GM06990 (cell line): ENCODE measurements at regions not wholly inside any gene's neighbourhood (a gene's known extent, or its start where the extent isn't known, plus 50 kb on each side); places are given as distances from the start of the nearest gene placed in this dataset.

Experiments
- DNase-seq: peaks from one replicate; pipeline ENCODE4 v3.0.0-alpha.2; 2011; ENCODE audit not compliant: insufficient read length; ENCODE audit errors: extremely low read depth
- H3K27me3 ChIP-seq: replicated peaks from 2 replicates; pipeline ENCODE4 v1.6.0; 2011; ENCODE audit warnings: low read length; ENCODE audit not compliant: control insufficient read depth, insufficient read depth
- H3K36me3 ChIP-seq: 2 replicates; pipeline ENCODE4 v1.5.1; 2011; ENCODE audit warnings: low read length; ENCODE audit not compliant: control insufficient read depth, insufficient read depth
- H3K4me3 ChIP-seq: replicated peaks from 2 replicates; pipeline ENCODE4 v1.5.1; 2011; ENCODE audit warnings: low read depth, mild to moderate bottlenecking, control low read depth, low read length
- CTCF ChIP-seq: IDR thresholded peaks from 2 replicates; pipeline ENCODE4 v1.5.1; 2011; ENCODE audit warnings: low read length, control low read depth, mild to moderate bottlenecking, inconsistent platforms; ENCODE audit not compliant: insufficient read depth, poor library complexity, severe bottlenecking

GRCh38 chr20:24878657-24879056 is 70.4 kb upstream of the CST7 start:
- no peak for TF ChIP-seq CTCF
- no peaks in the 10 kb centered on the region for H3K36me3 ChIP-seq
- no peaks in the 10 kb centered on the region for H3K27me3 ChIP-seq
- no peak overlapping the region for H3K4me3 ChIP-seq
- no peak for DNase-seq

- no peaks in the 10 kb centered on the region for H3K27me3 ChIP-seq
- DNase-seq = no peak
- TF ChIP-seq CTCF = no peak
- H3K36me3 ChIP-seq = no peaks in the 10 kb centered on the region
- no peak overlapping the region for H3K4me3 ChIP-seq
These were observed 69.2 kb upstream of the CST7 start for GRCh38 chr20:24879875-24880274.

GRCh38 chr20:24880356-24880755 is 68.7 kb upstream of the CST7 start:
- Histone ChIP-seq H3K4me3 (no peak overlapping the region), H3K36me3 (no peaks in the 10 kb centered on the region), H3K27me3 (no peaks in the 10 kb centered on the region)
- DNase-seq = no peak
- TF ChIP-seq CTCF = no peak

- no peaks in the 10 kb centered on the region for H3K36me3 ChIP-seq
- no peak overlapping the region for H3K4me3 ChIP-seq
- H3K27me3 ChIP-seq = no peaks in the 10 kb centered on the region
- DNase-seq = no peak
- no peak for TF ChIP-seq CTCF
These were observed 58.8 kb upstream of the CST7 start for GRCh38 chr20:24890286-24890685.

- TF ChIP-seq CTCF = no peak
- no peaks in the 10 kb centered on the region for H3K36me3 ChIP-seq
- no peak for DNase-seq
These were observed 57.3 kb upstream of the CST7 start for GRCh38 chr20:24891546-24892393.

GRCh38 chr20:24892522-24892921 is 56.5 kb upstream of the CST7 start:
- no peak overlapping the region for H3K4me3 ChIP-seq
- DNase-seq = no peak
- no peaks in the 10 kb centered on the region for H3K27me3 ChIP-seq
- no peak for TF ChIP-seq CTCF
- H3K36me3 ChIP-seq = no peaks in the 10 kb centered on the region

More at GRCh38 chr20:24891546-24892393, 57.3 kb upstream of the CST7 start:
- Histone ChIP-seq H3K27me3 (no peaks in the 10 kb centered on the region), H3K4me3 (no peak overlapping the region)
